Muscle layer of colon (tissue), 2 donors: ENCODE measurements at regions not wholly inside any gene's neighbourhood (a gene's known extent, or its start where the extent isn't known, plus 50 kb on each side); places are given as distances from the start of the nearest gene placed in this dataset.

Experiments
- H3K27ac ChIP-seq: one replicate; pipeline ENCODE4 v1.7.0; 2013; ENCODE audit warnings: low read depth, mild to moderate bottlenecking, low read length, moderate library complexity
- H3K27me3 ChIP-seq, 2 donors: one replicate each; pipeline ENCODE4 v1.7.0; 2013; ENCODE audit warnings: low read length in 2 of 2, mild to moderate bottlenecking in 2 of 2; ENCODE audit not compliant: insufficient read depth in 2 of 2, control insufficient read depth in 1 of 2
- H3K36me3 ChIP-seq: one replicate; pipeline ENCODE4 v1.7.0; 2013; ENCODE audit warnings: mild to moderate bottlenecking, low read length; ENCODE audit not compliant: insufficient read depth
- H3K4me1 ChIP-seq: one replicate; pipeline ENCODE4 v1.7.0; 2013; ENCODE audit warnings: mild to moderate bottlenecking, low read length; ENCODE audit not compliant: insufficient read depth
- H3K4me3 ChIP-seq, 2 donors: one replicate each; pipeline ENCODE4 v1.7.0; 2013; ENCODE audit warnings: low read length in 2 of 2, low read depth in 1 of 2, mild to moderate bottlenecking in 1 of 2, moderate library complexity in 1 of 2
- H3K9ac ChIP-seq: one replicate; pipeline ENCODE4 v1.7.0; 2013; ENCODE audit warnings: low read length
- H3K9me3 ChIP-seq: one replicate; pipeline ENCODE4 v1.7.0; 2013; ENCODE audit warnings: mild to moderate bottlenecking, low read length
- donor health status: abdominal sarcoma.
- donor health status: Adenocarcinoma of cecum.

DNA sequence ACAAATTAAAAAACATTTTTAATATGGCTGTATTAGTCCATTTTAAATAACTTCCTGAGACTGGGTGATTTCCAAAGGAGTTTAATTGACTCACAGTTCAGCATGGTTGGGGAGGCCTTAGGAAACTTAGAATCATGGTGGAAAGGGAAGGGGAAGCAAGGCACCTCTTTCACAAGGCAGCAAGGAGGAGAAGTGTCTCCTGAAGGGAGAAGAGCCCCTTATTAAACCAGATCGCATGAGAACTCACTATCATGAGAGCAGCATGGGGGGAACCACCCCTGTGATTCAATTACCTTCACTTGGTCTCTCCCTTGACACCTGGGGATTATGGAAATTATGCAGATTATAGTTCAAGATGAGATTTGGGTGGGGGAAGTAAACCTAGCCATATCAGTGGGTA lies 488.6 kb downstream of the ETS1 start:
- no peak overlapping the region for H3K27ac ChIP-seq
- no peaks in the 10 kb centered on the region for H3K36me3 ChIP-seq

GRCh38 chr11:128095466-128095981 lies 491.8 kb downstream of the ETS1 start:
- no peak overlapping the region for H3K9ac ChIP-seq
- H3K27ac ChIP-seq = no peak overlapping the region
- H3K36me3 ChIP-seq = no peaks in the 10 kb centered on the region
- H3K4me3 ChIP-seq = no peak overlapping the region
- H3K27me3 ChIP-seq = no peaks in the 10 kb centered on the region
- no peaks in the 10 kb centered on the region for H3K9me3 ChIP-seq
- H3K4me1 ChIP-seq = no peaks in the 10 kb centered on the region

More for the DNA sequence above, 488.6 kb downstream of the ETS1 start:
- H3K9me3 ChIP-seq = no peaks in the 10 kb centered on the region
- no peaks in the 10 kb centered on the region for H3K4me1 ChIP-seq
- H3K27me3 ChIP-seq = no peaks in the 10 kb centered on the region
- H3K9ac ChIP-seq = no peak overlapping the region
- no peak overlapping the region for H3K4me3 ChIP-seq

DNA sequence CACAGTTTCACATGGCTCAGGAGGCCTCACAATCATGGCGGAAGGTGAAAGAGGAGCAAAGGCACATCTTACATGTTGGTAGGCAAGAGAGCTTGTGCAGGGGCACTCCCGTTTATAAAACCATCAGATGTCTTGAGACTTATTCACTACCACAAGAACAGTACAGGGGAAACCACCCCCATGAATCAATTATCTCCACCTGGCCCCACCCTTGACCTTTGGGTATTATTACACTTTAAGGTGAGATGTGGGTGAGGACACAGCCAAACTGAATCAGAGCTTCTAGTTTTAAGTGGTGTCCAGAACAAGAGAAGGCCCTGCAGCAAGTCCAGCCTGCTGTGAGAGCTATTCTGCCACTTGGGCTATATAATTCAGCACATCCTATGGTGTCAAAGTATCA lies 493.7 kb downstream of the ETS1 start:
- no peaks in the 10 kb centered on the region for H3K9me3 ChIP-seq
- H3K27ac ChIP-seq = no peak overlapping the region
- H3K27me3 ChIP-seq = no peaks in the 10 kb centered on the region
- no peaks in the 10 kb centered on the region for H3K4me1 ChIP-seq
- H3K36me3 ChIP-seq = no peaks in the 10 kb centered on the region
- H3K4me3 ChIP-seq = no peak overlapping the region
- H3K9ac ChIP-seq = no peak overlapping the region

DNA sequence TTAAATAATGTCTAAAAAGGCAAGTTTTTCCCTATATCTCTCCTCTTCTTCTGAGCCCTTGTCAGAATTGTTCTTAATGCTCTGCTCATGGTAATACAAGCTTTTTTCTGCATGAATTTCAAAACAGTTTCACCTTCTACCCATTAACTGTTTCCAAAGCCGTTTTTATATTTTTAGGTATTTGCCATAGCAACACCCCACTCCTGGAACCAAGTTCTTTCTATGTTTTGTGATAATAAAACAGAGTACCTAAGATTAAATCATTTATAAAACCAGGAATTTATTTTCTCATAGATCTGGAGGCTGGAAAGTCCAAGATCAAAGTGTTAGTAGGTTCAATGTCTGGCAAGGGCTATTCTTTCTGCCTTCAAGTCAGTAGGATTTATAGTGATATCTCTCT lies 497.4 kb downstream of the ETS1 start:
- H3K27ac ChIP-seq = no peak overlapping the region
- no peak overlapping the region for H3K9ac ChIP-seq
- no peaks in the 10 kb centered on the region for H3K9me3 ChIP-seq
- no peaks in the 10 kb centered on the region for H3K27me3 ChIP-seq
- no peaks in the 10 kb centered on the region for H3K4me1 ChIP-seq
- H3K4me3 ChIP-seq = no peak overlapping the region
- no peaks in the 10 kb centered on the region for H3K36me3 ChIP-seq

DNA sequence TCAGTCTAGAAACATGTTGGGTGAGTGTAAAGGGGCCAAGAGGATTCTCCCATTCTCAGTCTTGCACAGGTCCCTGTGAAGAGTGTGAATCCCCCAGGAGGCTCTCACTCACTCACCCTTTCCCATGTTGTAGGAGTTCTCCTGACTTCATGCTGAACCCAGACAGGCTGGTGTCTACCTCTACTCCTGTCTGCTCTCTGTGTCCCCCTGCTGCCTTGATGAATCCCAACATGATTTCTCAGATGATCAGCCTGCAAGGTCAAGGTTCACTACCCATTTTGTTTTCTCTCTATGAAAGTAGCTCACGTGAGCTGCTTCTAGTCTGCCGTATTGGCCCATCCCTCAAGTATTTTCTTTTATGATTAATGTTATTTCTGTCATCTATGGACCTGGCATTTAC lies 500.6 kb downstream of the ETS1 start:
- Histone ChIP-seq H3K4me3 (no peak overlapping the region), H3K9me3 (no peaks in the 10 kb centered on the region), H3K9ac (no peak overlapping the region), H3K4me1 (no peaks in the 10 kb centered on the region), H3K36me3 (no peaks in the 10 kb centered on the region), H3K27ac (no peak overlapping the region), H3K27me3 (no peaks in the 10 kb centered on the region)

GRCh38 chr11:128085276-128085675 lies 502.1 kb downstream of the ETS1 start:
- H3K27me3 ChIP-seq = no peaks in the 10 kb centered on the region
- H3K27ac ChIP-seq = no peak overlapping the region
- no peaks in the 10 kb centered on the region for H3K36me3 ChIP-seq
- H3K9me3 ChIP-seq = no peaks in the 10 kb centered on the region
- no peaks in the 10 kb centered on the region for H3K4me1 ChIP-seq
- no peak overlapping the region for H3K4me3 ChIP-seq
- no peak overlapping the region for H3K9ac ChIP-seq

GRCh38 chr11:128082574-128082973 lies 504.8 kb downstream of the ETS1 start:
- Histone ChIP-seq H3K27ac (no peak overlapping the region), H3K4me1 (no peaks in the 10 kb centered on the region), H3K9ac (no peak overlapping the region), H3K9me3 (no peaks in the 10 kb centered on the region), H3K4me3 (no peak overlapping the region), H3K36me3 (no peaks in the 10 kb centered on the region), H3K27me3 (no peaks in the 10 kb centered on the region)

DNA sequence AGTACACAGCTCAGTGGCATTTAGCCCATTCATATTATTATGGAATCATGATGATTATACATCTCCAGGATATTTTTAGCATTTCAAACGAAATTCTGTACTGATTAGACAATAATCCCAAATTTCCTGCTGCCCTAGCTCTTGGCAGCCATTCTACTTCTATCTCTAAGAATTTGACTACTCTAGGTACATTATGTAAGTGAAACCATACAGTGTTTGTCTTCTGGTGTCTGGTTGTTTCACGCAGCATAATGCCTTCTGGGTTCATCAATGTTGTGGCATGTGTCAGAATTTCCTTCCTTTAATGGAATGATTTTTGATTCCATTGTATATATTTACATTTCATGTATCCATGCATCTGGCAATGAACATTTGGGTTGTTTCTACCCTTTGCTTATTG lies 517.7 kb downstream of the ETS1 start:
- Histone ChIP-seq H3K36me3 (no peaks in the 10 kb centered on the region), H3K27me3 (no peaks in the 10 kb centered on the region), H3K9ac (no peak overlapping the region), H3K4me3 (no peak overlapping the region), H3K4me1 (no peaks in the 10 kb centered on the region), H3K9me3 (no peaks in the 10 kb centered on the region), H3K27ac (no peak overlapping the region)

DNA sequence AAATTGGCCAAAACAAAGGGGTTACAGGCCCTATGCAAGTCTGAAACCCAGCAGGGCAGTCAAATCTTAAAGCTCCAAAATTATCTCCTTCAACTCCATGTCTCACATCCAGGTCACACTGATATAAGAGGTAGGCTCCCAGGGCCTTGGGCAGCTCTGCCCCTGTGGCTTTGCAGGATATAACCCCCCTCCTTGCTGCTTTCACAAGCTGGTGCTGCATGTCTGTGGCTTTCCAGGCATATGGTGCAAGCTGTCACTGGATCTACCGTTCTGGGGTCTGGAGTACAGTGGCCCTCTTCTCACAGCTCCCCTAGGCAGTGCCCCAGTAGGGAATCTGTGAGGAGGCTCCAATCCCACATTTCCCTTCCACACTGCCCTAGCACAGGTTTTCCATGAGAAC lies 519.6 kb downstream of the ETS1 start:
- Histone ChIP-seq H3K36me3 (no peaks in the 10 kb centered on the region), H3K4me3 (no peak overlapping the region), H3K4me1 (no peaks in the 10 kb centered on the region), H3K27ac (no peak overlapping the region), H3K27me3 (no peaks in the 10 kb centered on the region), H3K9ac (no peak overlapping the region), H3K9me3 (no peaks in the 10 kb centered on the region)

- Histone ChIP-seq H3K27me3 (no peaks in the 10 kb centered on the region), H3K9ac (no peak overlapping the region), H3K27ac (no peak overlapping the region), H3K9me3 (no peaks in the 10 kb centered on the region), H3K36me3 (no peaks in the 10 kb centered on the region), H3K4me3 (no peak overlapping the region), H3K4me1 (no peaks in the 10 kb centered on the region)
These were observed 521.0 kb downstream of the ETS1 start for GRCh38 chr11:128066399-128066798.

DNA sequence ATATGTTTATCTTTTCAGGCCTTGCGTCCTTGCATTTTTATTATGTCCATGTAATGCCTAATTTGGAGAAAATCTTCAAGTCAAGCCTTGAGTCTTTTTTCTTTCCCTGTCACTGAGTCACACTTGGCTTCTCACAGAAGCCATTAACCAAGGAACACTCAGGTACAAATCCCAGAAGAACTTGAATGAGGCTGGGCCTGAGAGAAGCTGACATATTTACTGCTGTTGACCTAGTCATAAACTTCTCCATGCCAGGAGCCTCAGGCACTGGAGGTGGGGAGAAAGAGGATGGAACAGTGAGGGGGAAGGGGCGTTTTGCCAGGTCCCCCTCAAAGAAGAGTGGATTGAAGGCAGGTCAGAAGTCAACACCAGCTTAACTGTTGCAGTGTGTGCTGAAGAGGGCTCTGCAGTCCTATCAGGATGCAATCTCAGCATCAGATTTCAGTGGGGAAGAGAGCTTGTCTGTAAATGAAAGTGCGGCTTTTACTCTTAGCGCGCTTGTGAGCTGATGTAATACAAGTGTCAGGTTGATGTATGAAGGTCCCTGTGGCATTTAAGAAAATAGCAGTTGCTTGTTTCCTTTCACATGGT lies 526.0 kb downstream of the ETS1 start:
- Histone ChIP-seq H3K27ac (no peak overlapping the region), H3K9me3 (no peaks in the 10 kb centered on the region), H3K9ac (no peak overlapping the region), H3K36me3 (no peaks in the 10 kb centered on the region), H3K27me3 (no peaks in the 10 kb centered on the region), H3K4me3 (no peak overlapping the region), H3K4me1 (no peaks in the 10 kb centered on the region)

GRCh38 chr11:128058580-128059208 lies 528.7 kb downstream of the ETS1 start:
- Histone ChIP-seq H3K4me1 (no peaks in the 10 kb centered on the region), H3K36me3 (no peaks in the 10 kb centered on the region), H3K27ac (no peak overlapping the region), H3K9ac (no peak overlapping the region), H3K4me3 (no peak overlapping the region), H3K27me3 (no peaks in the 10 kb centered on the region), H3K9me3 (no peaks in the 10 kb centered on the region)
